ENCODE measurements at regions not wholly inside any gene's neighbourhood (a gene's known extent, or its start where the extent isn't known, plus 50 kb on each side); places are given as distances from the start of the nearest gene placed in this dataset.

- TF ChIP-seq, protein P1, sequence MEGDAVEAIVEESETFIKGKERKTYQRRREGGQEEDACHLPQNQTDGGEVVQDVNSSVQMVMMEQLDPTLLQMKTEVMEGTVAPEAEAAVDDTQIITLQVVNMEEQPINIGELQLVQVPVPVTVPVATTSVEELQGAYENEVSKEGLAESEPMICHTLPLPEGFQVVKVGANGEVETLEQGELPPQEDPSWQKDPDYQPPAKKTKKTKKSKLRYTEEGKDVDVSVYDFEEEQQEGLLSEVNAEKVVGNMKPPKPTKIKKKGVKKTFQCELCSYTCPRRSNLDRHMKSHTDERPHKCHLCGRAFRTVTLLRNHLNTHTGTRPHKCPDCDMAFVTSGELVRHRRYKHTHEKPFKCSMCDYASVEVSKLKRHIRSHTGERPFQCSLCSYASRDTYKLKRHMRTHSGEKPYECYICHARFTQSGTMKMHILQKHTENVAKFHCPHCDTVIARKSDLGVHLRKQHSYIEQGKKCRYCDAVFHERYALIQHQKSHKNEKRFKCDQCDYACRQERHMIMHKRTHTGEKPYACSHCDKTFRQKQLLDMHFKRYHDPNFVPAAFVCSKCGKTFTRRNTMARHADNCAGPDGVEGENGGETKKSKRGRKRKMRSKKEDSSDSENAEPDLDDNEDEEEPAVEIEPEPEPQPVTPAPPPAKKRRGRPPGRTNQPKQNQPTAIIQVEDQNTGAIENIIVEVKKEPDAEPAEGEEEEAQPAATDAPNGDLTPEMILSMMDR (IDR thresholded peaks at IDR 0.05) = no peak
- no peak for TF ChIP-seq POLR2A (IDR thresholded peaks at IDR 0.05)
Measured at GRCh38 chr14:86462193-86462753, 932.3 kb downstream of the FLRT2 start.
